IPS-NIHi7 (cell line): ENCODE measurements at regions not wholly inside any gene's neighbourhood (a gene's known extent, or its start where the extent isn't known, plus 50 kb on each side); places are given as distances from the start of the nearest gene placed in this dataset.

Experiments
- DNase-seq: peaks from one replicate; pipeline ENCODE4 v3.0.0; 2012; ENCODE audit warnings: mixed read lengths; ENCODE audit errors: extremely low spot score

DNA sequence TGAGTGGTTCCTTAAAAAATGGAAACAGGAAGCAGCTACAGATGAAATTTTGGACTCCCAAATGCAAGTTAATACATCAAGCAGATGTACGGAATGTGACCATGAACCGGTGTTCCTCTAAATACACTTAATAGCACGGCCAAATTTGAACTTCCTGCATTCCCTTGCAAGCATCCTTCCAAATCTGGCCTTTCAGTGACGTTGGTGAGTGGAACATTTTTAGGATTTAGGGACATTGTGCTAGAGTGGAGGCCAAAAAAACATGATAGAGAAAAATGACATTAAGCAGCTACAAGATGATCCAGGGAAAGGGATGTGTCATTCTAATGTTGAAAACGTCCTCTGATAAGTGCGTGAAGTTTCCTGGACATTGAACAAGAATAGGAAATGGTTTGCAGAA, 62.1 kb downstream of the CTAGE1 start:
- no peak for DNase-seq

DNA sequence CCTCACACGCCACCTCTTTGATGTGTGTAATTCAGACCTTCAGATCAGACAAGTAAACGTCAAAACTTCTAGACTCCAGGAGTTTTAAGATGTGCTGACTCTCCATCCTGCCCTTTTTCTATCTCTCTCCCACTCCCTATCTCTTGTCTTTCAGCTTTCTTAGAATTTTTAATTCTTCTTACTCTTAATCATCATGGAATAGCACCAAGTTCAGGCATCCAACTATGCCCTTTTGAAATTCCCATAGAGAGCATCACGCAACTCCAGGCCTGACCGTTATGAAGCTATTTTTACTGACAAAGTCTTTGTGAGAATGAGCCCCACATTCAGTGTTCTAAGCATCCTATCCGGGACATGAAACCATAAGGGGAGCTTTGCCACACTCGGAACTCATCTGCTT, 62.6 kb downstream of the CTAGE1 start:
- DNase-seq: no peak

DNA sequence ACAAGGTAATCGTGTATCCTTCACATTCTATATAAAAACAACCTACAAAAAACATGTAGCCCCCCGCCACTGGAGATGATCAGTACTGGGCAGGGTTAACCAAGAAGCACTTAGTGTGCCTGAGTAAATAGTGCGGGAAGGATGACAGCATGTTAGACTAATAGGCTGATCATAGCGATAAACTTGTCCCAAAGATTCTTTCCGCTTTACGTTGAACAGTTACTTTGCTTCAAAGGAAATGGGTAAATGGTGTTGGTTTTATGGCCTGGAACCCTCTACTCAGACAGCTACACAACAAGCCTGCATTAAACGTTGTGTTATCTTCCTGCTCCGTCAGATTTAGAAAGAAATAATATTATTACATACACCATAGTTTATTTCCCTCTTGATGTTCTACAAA, 67.7 kb downstream of the CTAGE1 start:
- no peak for DNase-seq

DNA sequence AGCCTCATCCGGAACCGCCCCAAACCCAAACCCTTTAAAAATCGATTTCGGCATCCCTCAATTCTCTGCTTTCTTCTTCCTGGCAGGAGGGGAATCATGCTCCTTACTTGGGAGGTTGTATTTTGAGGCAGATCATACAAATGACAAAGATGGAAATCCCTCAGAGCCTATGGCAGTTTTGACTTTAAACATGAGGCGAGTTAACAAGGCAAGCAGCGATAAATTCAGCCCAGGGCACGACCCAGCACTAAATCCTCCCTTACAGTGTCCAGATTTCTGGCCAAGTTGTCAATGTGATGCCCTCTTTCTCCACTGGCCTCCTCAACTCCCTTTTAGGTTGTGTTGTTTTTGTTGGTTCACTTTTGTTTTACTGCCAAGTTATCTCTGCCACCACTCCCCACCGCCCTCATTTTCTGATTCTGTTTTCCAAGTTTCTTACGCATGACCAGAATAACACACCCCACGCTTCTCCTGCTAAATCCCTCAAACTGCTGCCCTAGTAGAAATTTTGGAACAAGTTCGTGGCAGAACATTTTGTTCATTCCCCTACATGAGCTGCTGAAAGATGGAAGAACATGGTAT, 68.3 kb downstream of the CTAGE1 start:
- DNase-seq: no peak

DNA sequence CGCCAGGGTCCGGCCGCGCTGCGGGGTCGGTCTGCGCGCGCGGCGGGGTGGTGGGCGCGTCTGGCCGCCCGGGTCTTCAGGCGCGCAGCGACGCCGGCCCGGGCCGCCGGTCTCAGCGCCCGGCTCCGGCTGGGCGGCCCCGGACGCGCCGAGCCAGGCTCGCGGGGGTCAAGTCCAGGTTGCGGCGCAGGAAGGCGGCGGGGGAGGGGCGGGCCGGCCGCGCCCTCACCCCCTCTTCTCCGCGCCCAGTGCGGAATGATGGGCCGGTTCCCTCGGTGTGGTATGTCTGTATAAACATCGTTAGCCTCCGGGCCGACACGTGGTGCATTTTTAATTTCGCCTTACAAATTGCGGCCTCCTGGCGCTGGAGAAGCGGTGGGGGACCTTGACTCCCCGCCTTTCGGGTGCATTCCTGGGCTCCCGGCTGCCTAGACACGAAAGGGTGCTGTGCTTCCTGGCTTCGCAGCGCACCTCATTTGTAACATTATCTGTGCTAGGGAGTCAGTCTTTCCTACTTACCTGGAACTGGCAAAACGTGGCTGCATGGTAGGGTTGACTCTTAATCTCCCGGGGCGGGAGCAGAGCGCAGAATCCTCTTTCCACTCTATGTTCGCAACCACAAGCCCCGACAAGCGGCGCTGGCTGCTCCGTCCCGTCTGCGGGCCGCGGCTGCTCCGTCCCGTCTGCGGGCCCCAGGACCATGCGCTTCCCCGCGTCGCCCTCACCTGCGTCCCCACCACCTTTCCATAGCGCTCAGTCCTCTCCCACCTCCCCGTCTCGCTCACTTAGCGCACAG, 69.0 kb downstream of the CTAGE1 start:
- peak; percentile 58 for DNase-seq

- no peak for DNase-seq
These were observed 69.9 kb downstream of the CTAGE1 start for GRCh38 chr18:22347606-22348511.

DNA sequence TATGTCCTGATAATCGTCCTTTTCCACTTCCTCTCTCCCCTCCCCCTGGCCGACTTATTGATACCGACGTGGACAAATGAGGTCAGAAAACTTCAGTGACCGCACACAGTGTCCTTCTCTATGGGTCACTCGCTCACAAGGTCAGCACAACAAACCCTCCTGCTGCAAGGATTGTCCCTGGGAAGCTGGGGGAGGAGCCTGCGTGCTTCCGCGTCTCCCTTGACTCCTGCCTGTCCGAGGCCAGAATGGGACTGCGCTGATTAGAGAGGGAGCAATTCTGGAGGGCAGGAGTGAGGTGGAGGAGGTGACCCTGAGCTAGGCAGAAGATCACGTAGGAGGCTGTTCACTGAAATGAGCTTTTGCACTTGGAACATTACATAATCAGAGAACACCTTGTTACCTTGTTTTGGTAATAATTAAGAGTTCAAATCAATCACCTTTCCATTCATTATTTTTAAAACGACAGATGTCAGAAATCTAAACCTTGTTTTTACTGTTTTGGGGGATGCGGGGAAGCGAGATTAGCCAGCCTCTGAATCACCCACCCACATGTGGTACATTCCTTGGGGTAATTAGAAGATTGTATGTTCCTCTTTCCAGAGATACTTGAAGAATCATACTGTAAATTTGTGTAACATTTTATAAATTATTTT, 70.6 kb downstream of the CTAGE1 start:
- peak; percentile 79 for DNase-seq

DNA sequence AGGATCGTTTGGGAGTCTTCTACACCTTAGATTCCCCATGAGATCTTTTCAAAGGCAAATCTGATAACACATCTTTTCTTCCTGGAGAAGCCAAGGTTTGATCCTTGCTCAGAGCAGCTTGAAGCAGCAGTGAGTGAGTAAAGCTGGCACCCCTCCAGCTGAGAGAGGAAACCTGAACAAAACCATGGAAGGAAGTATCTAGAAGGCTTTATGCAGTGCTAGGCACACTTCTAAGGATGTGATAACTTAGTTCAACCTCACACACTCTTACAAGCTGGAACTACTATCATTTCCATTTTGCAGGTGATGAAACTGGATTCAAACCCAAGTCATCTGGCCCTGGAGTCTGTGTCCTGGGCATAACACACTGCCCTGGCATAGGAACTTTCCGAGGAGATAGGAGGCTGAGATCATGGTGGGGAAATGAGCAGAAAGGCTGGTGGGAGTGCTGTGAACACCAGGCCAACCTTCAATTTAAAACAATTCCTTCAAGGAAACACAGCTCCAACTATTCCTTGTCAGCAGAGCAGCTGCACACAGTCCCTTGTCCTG, 71.2 kb downstream of the CTAGE1 start:
- DNase-seq: no peak

GRCh38 chr18:22345718-22346117, 72.0 kb downstream of the CTAGE1 start:
- DNase-seq: no peak

GRCh38 chr18:22344908-22345670, 72.6 kb downstream of the CTAGE1 start:
- no peak for DNase-seq

GRCh38 chr18:22344445-22344844, 73.3 kb downstream of the CTAGE1 start:
- DNase-seq: no peak

DNA sequence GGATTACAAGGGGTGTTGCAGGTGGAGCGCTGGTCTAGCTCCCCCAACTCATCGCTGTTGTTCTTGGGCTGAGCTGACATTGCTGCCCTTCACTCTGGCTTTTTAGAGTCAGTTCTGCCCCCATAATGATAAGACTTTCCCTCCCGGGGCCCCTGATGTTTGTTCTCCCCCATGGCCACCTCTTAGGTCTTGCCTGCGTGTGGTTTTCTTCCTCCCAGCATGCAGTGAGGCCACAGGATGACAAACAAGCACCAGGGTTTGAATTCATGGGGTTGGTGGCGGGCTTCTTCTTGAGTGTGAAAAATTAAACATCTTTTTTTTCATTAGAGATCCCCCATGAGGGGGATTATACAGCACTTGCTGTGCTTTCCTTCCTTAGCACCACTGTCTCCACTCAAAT, 74.1 kb downstream of the CTAGE1 start:
- no peak for DNase-seq

DNA sequence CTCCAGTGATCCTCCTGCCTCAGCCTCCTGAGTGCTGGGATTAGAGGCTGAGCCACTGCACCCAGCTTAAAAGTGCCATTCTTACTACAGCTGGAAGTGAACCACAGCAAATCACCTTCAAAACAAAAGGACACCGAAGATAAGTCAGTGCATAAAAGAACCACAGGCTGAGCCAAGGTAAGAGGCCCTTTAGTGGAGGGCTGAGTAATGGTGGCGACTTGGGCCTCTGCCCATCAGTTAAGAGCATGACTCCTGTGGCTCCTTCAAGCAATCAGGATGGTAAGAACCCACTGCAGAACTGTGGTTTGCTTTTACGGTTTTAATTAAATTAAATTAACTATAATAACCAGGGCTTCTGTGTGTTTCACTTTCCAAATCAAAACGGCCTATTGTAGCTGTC, 75.1 kb downstream of the CTAGE1 start:
- no peak for DNase-seq

- DNase-seq: no peak
These were observed 77.4 kb downstream of the CTAGE1 start for GRCh38 chr18:22340331-22340730.

GRCh38 chr18:22339913-22340312, 77.8 kb downstream of the CTAGE1 start:
- DNase-seq: no peak

GRCh38 chr18:22337833-22338232, 79.9 kb downstream of the CTAGE1 start:
- no peak for DNase-seq

GRCh38 chr18:22337306-22337705, 80.4 kb downstream of the CTAGE1 start:
- no peak for DNase-seq

DNA sequence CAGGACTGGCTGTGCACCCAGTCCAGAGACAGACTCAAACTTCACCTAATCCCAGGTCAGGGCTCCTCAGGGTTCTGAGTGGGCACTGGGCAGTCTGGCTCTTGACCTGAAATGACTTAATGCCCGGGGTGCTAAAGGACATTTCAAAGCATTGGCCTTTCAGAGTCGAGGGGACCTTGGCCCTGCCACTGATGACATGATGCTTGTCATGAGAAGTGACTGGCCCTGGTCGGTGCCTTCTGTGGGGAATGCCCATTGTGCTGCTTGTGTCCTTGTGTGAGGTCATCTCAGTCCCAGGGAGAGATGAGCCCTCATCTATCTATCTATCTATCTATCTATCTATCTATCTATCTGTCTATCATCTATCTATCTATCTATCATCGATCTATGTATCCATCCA, 81.3 kb downstream of the CTAGE1 start:
- DNase-seq: no peak

- no peak for DNase-seq
These were observed 82.0 kb downstream of the CTAGE1 start for GRCh38 chr18:22335731-22336198.

DNA sequence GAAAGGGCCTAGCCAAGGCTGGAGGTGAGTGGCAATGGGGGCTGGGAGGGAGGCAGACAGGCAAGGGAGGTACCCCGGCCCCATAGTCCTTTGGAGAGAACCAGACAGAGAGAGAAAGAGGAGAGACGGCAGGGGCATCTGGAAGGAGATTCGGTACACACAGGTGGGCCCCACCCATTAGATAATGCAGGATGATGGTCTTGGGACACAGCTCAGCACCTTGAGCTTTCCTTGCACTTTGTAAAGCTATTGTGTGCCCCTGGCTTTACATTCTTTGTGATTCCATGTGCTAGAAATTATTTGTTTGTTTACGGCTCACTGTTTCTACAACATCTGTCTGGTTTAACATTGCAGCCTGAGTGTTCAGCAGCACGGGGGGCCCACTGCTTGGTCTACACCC, 83.1 kb downstream of the CTAGE1 start:
- DNase-seq: no peak

DNA sequence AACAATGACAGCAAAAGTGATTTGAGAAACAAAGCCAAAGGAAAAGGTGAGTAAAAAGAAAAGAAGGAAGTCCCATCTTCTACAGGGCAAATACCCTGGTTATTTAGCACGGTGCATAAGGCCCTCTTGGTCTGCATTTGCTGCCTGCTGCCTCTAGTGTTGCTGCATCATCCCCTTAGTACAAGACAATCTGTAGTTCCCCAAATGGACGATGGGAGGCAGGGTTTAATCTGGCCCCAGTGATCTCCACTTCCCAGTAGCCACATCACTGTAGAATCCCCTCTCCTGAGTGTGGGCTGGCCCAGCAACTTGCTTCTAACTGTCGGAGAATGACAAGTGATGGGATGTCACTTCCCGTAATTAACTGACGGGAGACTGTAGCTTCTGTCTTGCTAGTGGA, 85.1 kb downstream of the CTAGE1 start:
- peak; percentile 81 for DNase-seq
